Stimulated activated CD8-positive, alpha-beta memory T cell treated with anti-CD3 and anti-CD28 coated beads, Interleukin-7, amount 100 ng/mL, for 4 hours (primary cell): ENCODE measurements at regions not wholly inside any gene's neighbourhood (a gene's known extent, or its start where the extent isn't known, plus 50 kb on each side); places are given as distances from the start of the nearest gene placed in this dataset.
"Not testable (repeated sequence)": the region's sequence is repeated elsewhere in the genome, so short reads cannot be mapped to it uniquely, and the experiment has no call there.

ENCODE experiments used
- DNase-seq, 2 donors: peaks; one replicate each; pipeline ENCODE4 v3.0.0-alpha.2; 2020; ENCODE audit warnings: low read depth in 2 of 2

- DNase-seq: no peak
These were observed 540.5 kb upstream of the BOD1L1 start for GRCh38 chr4:14167876-14168510.

GRCh38 chr4:14168919-14169318, 541.4 kb upstream of the BOD1L1 start:
- DNase-seq: no peak

- no peak for DNase-seq
These were observed 541.9 kb upstream of the BOD1L1 start for GRCh38 chr4:14169460-14169859.

- not testable (repeated sequence) for DNase-seq
These were observed 542.4 kb upstream of the BOD1L1 start for GRCh38 chr4:14169940-14170339.

GRCh38 chr4:14176613-14177012, 549.1 kb upstream of the BOD1L1 start:
- DNase-seq: no peak

GRCh38 chr4:14177987-14178386, 550.5 kb upstream of the BOD1L1 start:
- no peak for DNase-seq

- no peak for DNase-seq
These were observed 550.9 kb upstream of the BOD1L1 start for GRCh38 chr4:14178421-14178820.

- DNase-seq: no peak
These were observed 552.6 kb upstream of the BOD1L1 start for GRCh38 chr4:14180166-14180565.

- no peak for DNase-seq
These were observed 553.6 kb upstream of the BOD1L1 start for GRCh38 chr4:14180983-14181601.

- DNase-seq: no peak
These were observed 554.6 kb upstream of the BOD1L1 start for GRCh38 chr4:14182148-14182547.

- DNase-seq: no peak
These were observed 556.7 kb upstream of the BOD1L1 start for GRCh38 chr4:14184265-14184664.

GRCh38 chr4:14184767-14185166, 557.2 kb upstream of the BOD1L1 start:
- no peak for DNase-seq

GRCh38 chr4:14188214-14188613, 560.7 kb upstream of the BOD1L1 start:
- no peak for DNase-seq

- DNase-seq: no peak
These were observed 566.1 kb upstream of the BOD1L1 start for GRCh38 chr4:14193601-14194000.

- no peak for DNase-seq
These were observed 568.6 kb upstream of the BOD1L1 start for GRCh38 chr4:14196131-14196530.

- DNase-seq: no peak
These were observed 587.7 kb upstream of the BOD1L1 start for GRCh38 chr4:14215116-14215770.

GRCh38 chr4:14217401-14217800, 589.9 kb upstream of the BOD1L1 start:
- no peak for DNase-seq

- DNase-seq: no peak
These were observed 591.1 kb upstream of the BOD1L1 start for GRCh38 chr4:14218641-14219040.

GRCh38 chr4:14221176-14221575, 593.7 kb upstream of the BOD1L1 start:
- no peak for DNase-seq

- no peak for DNase-seq
These were observed 595.0 kb upstream of the BOD1L1 start for GRCh38 chr4:14222377-14223029.

- no peak for DNase-seq
These were observed 595.9 kb upstream of the BOD1L1 start for GRCh38 chr4:14223461-14223860.

- DNase-seq: no peak
These were observed 598.2 kb upstream of the BOD1L1 start for GRCh38 chr4:14225688-14226207.

- no peak for DNase-seq
These were observed 605.6 kb upstream of the BOD1L1 start for GRCh38 chr4:14233126-14233525.
